Urothelium cell line (cell line): ENCODE measurements at regions not wholly inside any gene's neighbourhood (a gene's known extent, or its start where the extent isn't known, plus 50 kb on each side); places are given as distances from the start of the nearest gene placed in this dataset.

Experiments
- DNase-seq: peaks from one replicate; pipeline ENCODE4 v3.0.0; 2011; ENCODE audit warnings: low spot score, mixed read lengths
- FAIRE-seq: peaks from 2 replicates; lab custom pipeline; 2011; peaks lifted over from hg19 to GRCh38; lab: Jason Lieb, UNC

DNA sequence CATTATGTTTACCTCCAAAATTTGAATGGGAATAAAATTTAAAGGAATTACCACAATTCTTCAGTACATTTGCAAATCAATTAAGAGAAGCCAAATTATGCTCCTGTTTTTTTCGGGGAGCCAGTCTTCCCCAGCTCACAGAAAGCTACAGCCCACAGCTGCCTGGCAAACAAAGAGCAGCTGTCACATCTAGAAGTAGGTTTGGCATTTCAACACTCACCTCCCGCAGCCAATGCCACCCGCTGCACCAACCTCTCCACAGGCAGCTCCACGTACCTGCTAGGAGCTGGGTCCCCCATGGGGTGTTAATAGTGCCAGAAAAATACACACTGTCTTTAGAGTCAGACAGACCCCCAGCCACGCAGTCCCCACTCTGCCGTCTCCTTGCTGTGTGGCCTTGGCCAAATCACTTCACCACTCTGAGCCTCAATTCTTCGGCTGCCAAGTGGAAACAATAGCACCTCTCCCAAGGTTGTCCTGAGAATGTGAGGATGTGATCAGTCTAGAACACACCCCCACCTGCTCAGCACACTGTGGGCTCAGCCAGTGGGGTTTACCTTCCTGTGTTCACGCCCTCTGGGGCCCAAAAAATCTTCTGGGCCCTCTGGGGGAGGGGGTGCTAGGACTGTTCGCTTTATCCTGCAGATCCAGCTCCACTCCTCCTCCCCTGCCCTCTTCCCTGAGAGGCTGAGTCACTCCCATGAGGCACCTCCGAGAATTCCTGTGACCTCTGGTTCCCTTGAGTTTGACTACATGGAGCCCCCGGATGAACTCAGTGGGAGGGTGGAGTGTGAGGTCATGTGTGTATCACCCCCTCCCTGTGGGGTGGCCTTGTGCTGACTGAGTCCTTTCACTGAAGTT lies 204.3 kb upstream of the GRIK3 start:
- no peak for FAIRE-seq
- DNase-seq: peak; percentile 26

DNA sequence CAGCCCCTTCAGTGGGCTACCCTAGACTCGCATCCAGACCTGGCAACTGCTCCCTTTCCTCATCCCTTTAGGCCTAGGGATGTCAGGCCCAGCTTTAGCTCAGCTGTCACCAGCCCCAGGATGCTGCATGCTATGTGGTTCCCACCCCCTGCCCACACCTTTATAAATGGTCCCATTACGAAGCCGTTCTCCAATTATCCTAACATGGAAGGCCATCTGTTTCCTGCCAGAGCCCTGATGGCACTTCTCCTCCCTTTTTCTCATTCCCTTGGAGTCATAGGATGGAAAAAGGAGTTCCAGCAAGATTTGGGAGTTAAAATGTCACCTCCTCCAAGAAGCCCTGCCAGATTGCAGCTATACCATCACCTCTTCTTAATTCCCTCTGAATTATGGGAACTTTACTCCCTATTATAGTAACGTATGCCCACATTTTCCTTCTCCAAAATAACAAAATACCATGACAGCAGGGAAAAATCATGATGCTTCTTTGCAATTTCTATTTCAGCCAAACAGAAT lies 205.0 kb upstream of the GRIK3 start:
- FAIRE-seq (no peak), DNase-seq (no peak)

DNA sequence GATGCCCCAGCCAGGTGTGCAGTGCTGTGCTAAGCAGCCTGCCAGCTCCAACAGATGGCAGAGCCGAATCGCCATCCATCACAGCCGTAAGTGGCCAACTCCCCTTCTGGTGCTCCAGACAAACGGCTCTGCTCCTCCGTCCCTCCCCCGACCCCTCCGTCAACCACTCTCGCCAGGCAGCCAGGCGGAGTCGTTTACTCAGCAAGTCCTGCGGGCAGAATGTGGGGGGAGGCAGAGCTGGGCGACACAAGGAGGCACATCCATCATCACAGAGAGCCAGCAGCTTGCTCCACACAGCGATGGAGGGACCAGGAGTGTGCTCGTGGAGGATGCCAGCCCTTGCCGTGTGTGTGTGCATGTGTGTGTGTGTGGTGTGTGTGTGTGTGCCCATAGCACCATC lies 206.6 kb upstream of the GRIK3 start:
- no peak for DNase-seq
- FAIRE-seq: peak; percentile 67

DNA sequence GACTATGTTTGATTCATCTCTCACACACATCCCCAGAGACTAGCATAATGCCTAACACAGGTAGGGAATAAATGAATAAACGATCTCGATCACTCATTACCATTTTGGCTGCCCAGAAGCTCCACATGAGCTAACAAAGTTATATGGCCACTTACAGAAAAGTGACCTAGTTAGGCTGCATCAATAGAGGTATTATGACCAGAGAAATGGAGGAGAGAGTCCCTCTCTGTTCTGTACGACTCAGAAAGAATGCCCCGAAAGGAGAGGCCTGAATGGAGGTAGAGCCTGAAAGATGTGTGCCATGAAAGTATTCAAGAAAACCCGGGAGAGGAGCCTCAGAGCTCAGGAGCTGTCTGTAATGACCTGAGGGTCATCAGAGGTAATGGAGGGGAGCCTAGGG lies 208.2 kb upstream of the GRIK3 start:
- no peak for FAIRE-seq

DNA sequence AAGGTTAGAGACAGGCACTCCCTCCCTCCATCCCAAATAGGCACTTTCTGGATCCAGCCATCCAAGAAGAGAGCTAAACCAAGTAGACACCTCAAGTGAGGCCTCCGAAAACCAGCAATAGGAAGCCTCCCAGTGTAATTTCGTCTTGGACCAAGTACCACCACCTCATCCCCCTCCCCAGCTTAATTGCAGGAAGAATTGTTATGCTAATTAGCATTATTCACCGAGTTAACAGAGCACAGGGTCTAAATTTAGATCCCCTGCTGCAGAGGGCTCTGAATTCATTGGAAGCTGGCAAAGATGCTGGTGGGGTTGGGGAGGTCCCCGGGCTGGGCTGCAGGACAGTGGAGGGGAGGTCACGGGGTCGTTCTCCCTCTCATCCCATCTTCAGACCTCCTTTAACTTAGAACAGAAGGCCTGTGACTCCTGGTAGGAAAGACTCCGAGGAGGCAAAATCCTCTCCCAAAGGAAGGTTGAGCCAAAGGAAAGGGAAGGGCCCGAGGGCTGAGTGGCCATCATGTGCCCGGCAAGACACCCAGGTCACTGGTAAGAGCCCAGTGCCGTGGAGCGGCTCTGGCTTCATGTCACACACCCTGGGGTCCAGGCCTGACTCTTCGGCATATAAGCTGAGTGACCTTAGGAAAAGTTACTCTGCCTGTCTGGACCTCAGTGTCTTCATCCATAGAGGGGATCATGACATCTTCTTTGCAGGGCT lies 209.2 kb upstream of the GRIK3 start:
- DNase-seq (no peak), FAIRE-seq (no peak)

More for the DNA sequence above, 208.2 kb upstream of the GRIK3 start:
- no peak for DNase-seq

DNA sequence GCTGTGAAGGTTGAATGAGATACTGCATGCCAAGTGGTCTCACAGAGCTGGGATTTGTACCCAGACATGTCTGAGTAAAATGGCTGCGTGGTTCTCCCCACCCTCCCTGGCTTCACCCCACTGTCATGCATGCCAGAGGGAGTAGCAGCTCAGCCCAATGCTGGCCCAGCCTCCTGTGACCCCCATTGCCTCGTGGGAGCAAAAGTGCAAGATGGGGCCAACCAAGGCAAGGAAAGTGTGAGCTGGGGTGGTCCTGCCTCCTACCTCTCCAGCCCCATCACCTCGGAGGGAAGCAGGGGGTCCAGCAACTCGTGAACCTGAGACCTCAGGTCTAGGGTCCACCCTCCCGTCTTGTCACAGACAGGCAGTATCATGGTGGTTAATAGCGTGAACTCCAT lies 209.8 kb upstream of the GRIK3 start:
- DNase-seq: no peak
- no peak for FAIRE-seq

DNA sequence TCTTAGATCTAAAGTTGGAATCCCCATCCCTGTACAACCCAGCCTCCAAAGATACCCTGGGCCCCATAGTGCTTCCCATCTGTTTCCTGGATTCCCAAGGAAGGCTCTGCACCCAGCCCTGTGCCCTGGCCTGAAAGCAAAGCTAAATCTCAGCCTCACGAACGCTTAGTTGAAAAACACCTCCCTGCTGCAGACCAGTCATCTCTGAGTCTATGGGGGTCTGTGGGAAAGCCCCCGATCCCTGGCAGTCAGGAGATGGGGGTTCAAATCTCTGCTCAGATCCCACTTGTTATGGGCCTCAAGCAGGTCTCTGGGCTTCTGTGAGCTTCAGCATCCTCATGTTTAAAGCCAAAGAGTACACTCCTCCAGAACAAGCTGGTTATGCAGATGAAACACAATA lies 210.5 kb upstream of the GRIK3 start:
- no peak for FAIRE-seq
- DNase-seq: no peak

DNA sequence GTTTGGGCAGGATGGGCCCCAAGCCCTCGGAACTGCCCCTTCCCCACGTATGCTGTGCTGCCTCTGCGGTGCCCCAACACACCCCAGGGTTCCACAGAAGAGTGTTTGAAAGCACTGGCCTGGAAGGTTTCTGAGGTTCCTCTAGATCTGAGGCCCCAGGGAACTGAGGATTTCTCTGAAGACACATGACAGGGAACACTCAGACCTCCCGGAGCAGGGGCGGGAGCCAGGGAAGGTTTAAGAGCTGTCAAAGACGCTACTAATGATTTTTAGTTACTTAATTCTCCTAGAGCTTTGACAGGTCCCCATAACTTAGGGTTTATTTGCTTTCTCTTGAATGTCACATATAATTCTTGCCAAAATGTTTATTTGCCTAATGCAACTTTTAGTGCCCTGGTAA lies 212.3 kb upstream of the GRIK3 start:
- no peak for DNase-seq
- no peak for FAIRE-seq

DNA sequence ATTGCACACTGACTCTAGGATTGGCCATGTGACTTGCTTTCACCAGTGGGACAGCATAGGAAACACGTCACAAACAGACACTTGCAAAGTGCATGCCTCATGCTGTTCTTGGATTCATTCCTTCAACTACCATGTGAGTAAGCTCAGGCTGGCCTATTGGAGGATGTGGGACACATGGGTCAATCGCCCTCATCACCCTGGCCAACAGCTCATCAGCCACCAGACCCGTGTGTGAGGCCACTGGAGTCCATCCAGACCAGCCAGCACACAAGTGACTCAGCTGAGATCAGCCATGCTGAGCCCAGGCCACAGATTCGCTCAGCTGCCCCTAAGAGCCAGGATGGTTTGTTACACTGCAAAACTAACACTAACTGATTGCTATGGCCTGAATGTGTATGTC lies 216.1 kb upstream of the GRIK3 start:
- no peak for DNase-seq
- FAIRE-seq: no peak

DNA sequence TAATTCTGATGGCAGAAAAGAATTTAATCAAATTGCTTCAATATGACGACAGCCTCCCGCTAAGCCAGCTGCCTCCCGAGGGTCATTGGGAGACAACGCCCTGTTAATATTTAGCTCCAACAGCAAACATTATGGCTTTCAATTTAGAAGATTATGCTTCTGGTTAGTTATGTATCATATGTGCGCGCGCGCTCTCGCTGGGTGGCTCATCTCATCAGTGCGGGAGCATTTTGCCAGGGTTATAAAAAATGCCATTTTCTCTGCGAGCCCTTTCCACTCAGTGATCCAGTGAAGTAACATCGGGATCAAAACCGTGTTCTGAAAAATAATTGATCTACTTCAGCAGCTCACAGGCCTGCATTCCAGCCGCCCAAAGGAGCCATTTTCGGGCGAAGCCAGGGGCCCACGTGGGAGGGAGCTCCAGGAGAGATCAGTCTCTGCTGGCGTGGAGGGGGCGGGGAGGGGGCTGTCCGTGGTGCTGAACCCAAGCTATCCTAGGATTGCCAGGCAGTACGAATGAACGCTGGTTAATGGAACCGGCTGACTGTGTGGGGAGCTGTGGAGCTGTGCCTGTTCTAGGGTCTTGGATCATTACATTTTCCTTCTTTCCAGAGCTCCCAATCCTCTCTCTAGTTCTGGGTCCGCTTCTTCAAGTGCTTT lies 219.1 kb upstream of the ZC3H12A start:
- DNase-seq (peak; percentile 72), FAIRE-seq (no peak)

DNA sequence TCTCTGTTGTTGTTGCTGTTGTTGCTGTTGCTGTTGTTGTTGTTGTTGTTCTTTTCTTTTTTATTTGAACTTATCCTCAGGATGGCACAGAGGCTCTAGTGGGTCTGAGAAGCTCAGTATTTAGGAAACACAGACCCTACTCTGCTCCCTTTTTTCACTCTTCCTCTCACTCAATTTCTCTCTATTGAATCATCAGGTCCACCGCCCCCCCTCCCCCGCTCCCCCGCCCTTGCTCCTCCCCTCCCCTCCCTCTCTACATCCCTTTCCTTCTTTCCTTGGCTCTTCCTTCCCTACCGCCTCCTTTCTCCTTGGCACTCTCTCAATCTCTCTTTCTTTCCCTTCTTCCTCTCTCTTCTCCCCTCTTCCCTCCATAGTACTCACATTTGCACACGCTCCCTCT lies 218.5 kb upstream of the ZC3H12A start:
- no peak for FAIRE-seq
- DNase-seq: no peak

DNA sequence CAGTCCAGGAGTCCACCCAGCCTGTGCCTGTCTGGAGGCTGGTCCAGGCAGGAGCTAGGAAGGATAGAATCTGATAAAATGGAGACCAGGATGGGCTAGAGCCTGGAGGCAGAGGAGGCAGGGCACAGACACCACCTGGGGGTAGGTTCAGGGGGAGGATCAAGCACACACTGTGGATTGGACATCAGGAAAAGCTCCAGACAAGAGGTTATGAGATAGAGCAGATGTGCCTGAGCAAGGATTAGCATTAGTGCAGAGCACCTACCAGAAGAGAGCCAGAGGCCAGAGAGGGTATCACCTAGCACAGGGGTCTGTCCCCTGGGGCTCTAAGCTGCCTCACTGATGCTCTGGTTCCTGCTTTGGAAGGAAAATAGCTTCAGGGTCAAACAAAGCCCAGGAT lies 216.7 kb upstream of the ZC3H12A start:
- no peak for FAIRE-seq

DNA sequence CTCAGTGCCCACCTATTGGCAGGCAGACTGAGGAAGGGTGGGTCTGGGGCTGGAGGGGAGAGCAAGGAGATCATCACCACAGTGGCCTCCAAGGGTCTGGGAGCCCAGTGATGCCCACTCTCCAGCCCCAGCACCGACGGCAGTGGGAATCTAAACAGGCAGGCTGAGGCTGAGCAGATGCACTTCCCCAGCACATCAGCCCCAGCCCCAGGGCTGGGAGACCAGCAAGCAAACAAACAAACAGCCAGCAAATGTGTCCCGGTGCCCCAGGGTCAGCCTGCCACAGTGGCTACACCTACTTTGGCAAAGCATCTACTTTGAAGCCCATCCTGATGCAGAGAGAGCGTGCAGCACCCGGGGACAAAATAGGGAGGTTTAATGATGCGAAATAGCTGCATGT lies 216.3 kb upstream of the ZC3H12A start:
- DNase-seq (no peak), FAIRE-seq (no peak)

More for the DNA sequence above, 216.7 kb upstream of the ZC3H12A start:
- no peak for DNase-seq

DNA sequence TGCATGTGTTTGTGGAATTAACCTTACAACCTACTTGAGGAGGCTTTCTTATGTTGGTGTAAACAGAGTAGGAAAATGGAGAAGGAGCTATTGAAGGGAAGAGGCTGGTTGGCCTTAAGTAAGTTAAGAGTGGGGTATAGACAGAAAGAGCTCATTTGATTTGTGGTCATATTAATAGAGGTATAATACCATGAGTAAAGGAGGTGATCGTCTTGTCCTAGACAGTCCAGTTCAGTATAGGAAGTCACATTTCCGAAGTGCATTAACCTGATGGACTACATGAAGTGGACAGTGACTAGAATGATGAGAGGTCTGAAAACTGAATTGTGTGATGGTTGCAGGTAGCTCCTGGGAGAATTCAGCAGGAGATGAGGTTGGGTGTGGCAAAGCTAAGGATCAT lies 215.4 kb upstream of the ZC3H12A start:
- DNase-seq (no peak), FAIRE-seq (no peak)

DNA sequence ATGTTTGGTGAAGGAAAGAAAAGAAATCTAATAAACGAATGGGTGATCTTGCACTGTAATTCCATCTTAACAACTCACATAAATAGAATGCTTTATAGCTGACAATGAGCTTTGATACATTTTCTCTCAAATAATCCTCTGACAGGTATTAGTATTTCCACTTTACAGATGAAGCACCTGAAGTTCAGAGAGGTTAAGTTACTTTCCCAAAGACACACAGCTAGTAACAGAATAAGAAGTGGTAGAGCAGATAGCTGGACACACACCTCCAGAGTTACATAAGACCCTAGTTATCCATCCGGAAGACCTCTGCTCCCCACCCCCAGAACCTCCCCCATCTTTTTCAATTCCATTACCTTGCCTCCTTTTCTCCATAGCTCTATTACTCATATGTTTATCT lies 213.3 kb upstream of the ZC3H12A start:
- FAIRE-seq (no peak), DNase-seq (no peak)

DNA sequence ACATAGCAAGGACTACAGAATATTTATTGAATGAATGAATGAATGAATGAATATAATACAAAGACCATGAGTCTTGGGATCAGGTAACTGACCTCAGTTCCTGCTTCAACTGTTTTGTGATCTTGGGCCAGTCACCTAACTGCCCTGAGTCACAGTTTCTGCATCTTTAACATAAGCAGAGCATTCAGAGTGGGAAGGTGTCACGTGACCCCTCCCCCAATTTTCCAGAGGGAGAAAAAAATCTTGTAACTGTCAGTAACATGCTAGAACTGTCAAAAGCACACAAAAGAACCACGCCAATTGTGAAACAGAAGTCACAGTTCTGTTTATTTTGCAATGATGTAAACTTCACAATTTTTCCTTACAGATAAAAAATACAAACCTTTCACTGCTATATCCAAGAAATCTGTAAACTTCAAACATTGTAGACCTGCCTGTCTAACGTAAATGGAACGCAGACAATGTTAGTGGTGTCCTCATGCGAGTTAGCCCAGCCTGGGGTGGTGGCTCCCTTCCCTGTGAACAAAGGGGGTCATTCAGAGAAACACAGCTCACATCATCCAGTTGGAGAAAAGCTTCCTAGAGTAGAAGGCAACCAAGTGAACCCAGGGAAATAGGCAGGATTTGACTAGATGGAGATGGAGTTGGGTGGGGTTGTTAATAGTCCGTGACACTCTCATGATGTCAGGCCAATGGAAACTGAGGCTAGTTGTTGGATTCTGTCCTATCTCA lies 211.8 kb upstream of the ZC3H12A start:
- DNase-seq (no peak), FAIRE-seq (no peak)

DNA sequence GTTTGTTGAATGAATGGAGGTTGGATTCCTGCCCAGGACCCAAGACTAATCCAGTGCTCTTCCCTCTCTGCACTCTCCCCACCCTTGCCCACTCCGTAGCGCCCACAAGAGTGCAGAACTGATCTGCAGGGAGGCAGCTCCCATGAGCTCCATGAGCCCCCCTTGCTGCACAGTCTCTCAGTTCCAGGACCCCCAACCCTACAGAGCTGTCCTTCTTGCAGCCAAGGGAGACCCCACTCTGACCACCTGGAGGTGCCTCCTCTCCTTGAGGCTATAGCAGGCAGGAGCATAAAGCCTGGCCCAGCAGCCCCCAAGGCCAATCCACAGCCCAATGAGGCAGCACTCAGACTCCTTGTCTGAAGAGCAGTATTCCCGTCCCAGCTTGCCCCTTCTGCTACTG lies 209.2 kb upstream of the ZC3H12A start:
- DNase-seq (no peak), FAIRE-seq (no peak)

DNA sequence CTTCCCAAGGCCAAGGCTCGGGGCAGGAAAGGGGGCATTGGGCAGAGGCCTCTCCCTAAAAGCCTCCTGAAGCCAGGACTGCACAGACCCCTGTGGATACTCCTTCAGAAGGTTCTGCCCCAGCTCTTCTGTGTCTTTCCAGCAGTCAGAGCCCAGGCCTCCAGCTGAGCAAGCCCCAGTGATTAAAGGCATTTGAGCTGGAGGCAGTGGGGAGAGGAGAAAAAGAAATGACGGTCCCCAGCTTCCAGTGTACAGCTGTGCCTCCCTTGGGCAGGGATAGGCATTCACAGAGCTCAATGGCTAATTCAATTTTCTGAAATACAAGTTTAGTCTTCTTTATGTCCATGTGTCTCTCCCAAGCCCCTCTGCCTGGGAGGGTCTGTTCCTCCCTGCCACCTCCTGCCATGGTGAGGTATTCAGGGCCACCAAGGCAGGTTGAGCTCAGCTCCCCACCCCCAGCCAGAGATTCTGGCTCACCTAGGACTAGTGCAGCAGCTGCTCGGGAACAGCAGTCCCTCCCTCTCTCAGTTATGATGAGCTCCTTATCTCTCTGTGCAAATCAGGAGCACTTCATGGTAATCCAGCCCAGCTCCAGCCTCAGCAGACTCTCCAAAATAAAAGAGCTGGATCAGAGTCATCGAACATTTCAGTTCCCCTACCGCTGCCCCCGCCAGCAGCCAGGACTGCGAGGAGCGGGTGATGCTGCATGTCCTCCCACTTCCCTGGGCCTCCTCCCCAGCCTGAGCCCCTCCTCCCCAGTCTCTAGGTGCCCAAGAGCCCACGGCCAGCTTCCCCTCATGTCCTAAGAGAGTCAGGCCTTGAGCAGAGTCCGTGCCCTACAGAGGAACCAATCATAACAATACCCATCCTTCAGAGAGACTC lies 208.4 kb upstream of the ZC3H12A start:
- no peak for DNase-seq
- FAIRE-seq: no peak

DNA sequence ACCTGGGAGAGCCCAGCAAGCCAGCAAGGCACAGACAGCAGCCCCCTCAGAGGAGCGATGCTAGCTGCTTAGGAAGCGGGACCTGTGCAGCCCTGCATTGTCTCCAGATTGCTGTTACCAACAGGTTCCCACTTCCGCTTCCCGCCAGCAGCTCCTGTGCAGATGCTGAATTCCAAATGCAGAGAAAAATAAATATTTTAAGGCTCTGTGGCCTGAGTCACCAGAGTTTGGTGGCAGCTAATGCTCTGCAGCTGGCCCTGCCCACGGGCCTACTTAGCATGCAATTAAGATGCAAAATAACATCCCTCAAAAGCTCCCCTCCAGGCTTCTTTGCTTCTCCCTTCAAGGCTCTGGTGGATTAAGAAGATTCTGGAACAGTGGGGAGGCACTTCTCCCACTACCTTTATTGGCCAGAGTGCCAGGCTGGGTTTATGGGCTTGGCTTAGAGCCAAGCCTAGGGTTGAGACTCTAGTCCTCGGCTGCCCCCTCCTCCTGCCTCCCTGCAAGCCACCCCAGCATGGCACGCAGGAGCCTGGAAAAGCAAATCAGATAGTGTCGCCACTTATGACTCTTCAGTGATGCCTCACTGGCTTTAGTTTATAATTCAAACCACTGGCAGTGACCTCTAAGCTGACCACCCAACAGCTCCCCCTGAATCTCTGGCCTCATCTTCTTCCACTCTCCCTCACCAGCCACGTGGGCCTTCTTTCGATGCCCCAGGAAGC lies 207.1 kb upstream of the ZC3H12A start:
- FAIRE-seq (no peak), DNase-seq (peak; percentile 32)
